ENCODE measurements at regions not wholly inside any gene's neighbourhood (a gene's known extent, or its start where the extent isn't known, plus 50 kb on each side); places are given as distances from the start of the nearest gene placed in this dataset.

DNA sequence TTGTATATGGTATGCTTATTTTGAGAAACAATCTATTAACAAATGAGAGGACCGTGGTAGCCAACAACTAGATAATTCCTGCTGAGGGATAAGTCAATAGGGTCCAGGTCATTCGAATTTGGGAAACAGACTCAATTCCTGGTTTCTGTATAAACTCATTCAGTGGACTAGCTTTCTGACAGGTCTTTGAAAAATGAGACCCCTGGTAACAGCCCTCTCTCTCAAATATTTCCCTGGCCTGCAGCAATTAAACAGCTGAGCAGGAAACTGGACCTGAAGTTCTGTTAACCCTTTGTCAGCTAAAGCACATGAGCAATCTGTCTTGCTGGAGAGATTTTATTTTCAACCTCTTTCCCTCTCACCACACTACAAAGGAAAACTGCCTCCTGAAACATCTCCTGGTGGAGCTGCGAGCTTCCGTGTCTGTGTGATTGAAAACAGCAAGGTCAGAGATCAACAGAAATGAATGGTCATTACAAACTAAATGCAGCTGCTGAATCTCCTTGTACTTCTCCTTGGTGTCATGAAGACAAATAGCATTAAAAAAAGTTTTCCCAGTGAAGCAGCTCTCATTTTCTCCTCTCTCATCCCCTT is 70.3 kb upstream of the CCDC85A start:
- TF ChIP-seq CEBPB (IDR thresholded peaks at IDR 0.05; ENCODE audit: low read depth, low read length): no peak
- TF ChIP-seq RCOR1 (IDR thresholded peaks at IDR 0.05; ENCODE audit: insufficient replicate concordance, low read length): no peak
- no peak for TF ChIP-seq RAD21 (IDR thresholded peaks at IDR 0.05; ENCODE audit: low read length)
- TF ChIP-seq, protein P1, sequence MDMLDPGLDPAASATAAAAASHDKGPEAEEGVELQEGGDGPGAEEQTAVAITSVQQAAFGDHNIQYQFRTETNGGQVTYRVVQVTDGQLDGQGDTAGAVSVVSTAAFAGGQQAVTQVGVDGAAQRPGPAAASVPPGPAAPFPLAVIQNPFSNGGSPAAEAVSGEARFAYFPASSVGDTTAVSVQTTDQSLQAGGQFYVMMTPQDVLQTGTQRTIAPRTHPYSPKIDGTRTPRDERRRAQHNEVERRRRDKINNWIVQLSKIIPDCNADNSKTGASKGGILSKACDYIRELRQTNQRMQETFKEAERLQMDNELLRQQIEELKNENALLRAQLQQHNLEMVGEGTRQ (IDR thresholded peaks at IDR 0.05; ENCODE audit: low read depth, low read length): no peak
- TF ChIP-seq, protein P2, sequence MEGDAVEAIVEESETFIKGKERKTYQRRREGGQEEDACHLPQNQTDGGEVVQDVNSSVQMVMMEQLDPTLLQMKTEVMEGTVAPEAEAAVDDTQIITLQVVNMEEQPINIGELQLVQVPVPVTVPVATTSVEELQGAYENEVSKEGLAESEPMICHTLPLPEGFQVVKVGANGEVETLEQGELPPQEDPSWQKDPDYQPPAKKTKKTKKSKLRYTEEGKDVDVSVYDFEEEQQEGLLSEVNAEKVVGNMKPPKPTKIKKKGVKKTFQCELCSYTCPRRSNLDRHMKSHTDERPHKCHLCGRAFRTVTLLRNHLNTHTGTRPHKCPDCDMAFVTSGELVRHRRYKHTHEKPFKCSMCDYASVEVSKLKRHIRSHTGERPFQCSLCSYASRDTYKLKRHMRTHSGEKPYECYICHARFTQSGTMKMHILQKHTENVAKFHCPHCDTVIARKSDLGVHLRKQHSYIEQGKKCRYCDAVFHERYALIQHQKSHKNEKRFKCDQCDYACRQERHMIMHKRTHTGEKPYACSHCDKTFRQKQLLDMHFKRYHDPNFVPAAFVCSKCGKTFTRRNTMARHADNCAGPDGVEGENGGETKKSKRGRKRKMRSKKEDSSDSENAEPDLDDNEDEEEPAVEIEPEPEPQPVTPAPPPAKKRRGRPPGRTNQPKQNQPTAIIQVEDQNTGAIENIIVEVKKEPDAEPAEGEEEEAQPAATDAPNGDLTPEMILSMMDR (conservative IDR thresholded peaks at IDR 0.05; ENCODE audit: low read depth, low read length): no peak

Measured in IMR-90 (cell line).